ENCODE measurements at regions not wholly inside any gene's neighbourhood (a gene's known extent, or its start where the extent isn't known, plus 50 kb on each side); places are given as distances from the start of the nearest gene placed in this dataset.

GRCh38 chr5:156261275-156261939, 65.6 kb upstream of the SGCD start (continued):
- TF ChIP-seq ARID4B (CRISPR knock-in tag; IDR thresholded peaks at IDR 0.05; ENCODE audit: borderline replicate concordance) (no peak), CTCF (IDR thresholded peaks at IDR 0.05) (no peak), FOXJ3 (CRISPR knock-in tag; IDR thresholded peaks at IDR 0.05; ENCODE audit: borderline replicate concordance) (no peak), NR1H2 (CRISPR knock-in tag; IDR thresholded peaks at IDR 0.05) (no peak), OVOL2 (CRISPR knock-in tag; IDR thresholded peaks at IDR 0.05; ENCODE audit: borderline replicate concordance) (no peak), GRHL2 (CRISPR knock-in tag; IDR thresholded peaks at IDR 0.05; ENCODE audit: insufficient replicate concordance, severe bottlenecking) (no peak), ZNF423 (CRISPR knock-in tag; IDR thresholded peaks at IDR 0.05) (no peak), ATF2 (CRISPR knock-in tag; IDR thresholded peaks at IDR 0.05; ENCODE audit: borderline replicate concordance, low read depth) (no peak), NFE2L1 (CRISPR knock-in tag; IDR thresholded peaks at IDR 0.05) (no peak), ATF3 (CRISPR knock-in tag; conservative IDR thresholded peaks at IDR 0.05) (no peak), TEAD4 (CRISPR knock-in tag; IDR thresholded peaks at IDR 0.05) (no peak), CBFB (CRISPR knock-in tag; IDR thresholded peaks at IDR 0.05; ENCODE audit: low read depth) (no peak), ZNF263 (CRISPR knock-in tag; IDR thresholded peaks at IDR 0.05; ENCODE audit: low read depth) (no peak), SMAD3 (CRISPR knock-in tag; IDR thresholded peaks at IDR 0.05; ENCODE audit: borderline replicate concordance) (no peak)

GRCh38 chr5:156271569-156271968, 55.4 kb upstream of the SGCD start:
- ChIA-PET CTCF (no interaction called here), POLR2A (no interaction called here)
- ATAC-seq, result no peak
- Mint-ChIP-seq H3K27ac (no peak overlapping the region), H3K4me3 (no peak overlapping the region), H3K27me3 (ENCODE audit: low read depth) (no peaks in the 10 kb centered on the region), H3K36me3 (peaks cover 5% of the 10 kb centered on the region), H3K9me3 (peaks cover 22% of the 10 kb centered on the region), H3K4me1 (peaks cover 12% of the 10 kb centered on the region)
- TF ChIP-seq MLX (CRISPR knock-in tag; IDR thresholded peaks at IDR 0.05) (no peak), USF2 (CRISPR knock-in tag; IDR thresholded peaks at IDR 0.05) (no peak), ATF6 (CRISPR knock-in tag; IDR thresholded peaks at IDR 0.05) (no peak), FOXK1 (CRISPR knock-in tag; IDR thresholded peaks at IDR 0.05) (no peak), RORB (CRISPR knock-in tag; IDR thresholded peaks at IDR 0.05) (no peak), TEAD1 (CRISPR knock-in tag; IDR thresholded peaks at IDR 0.05) (no peak)
- DNase-seq (ENCODE audit: low spot score), result no peak
